Testis (tissue), 2 donors: ENCODE measurements at regions not wholly inside any gene's neighbourhood (a gene's known extent, or its start where the extent isn't known, plus 50 kb on each side); places are given as distances from the start of the nearest gene placed in this dataset.

Experiments used
- POLR2A ChIP-seq: fragments of 450-650 bp; IDR thresholded peaks from one replicate; pipeline ENCODE4 v1.6.1; 2017; ENCODE audit warnings: antibody characterized with exemption, mild to moderate bottlenecking, moderate library complexity
- TF ChIP-seq, protein P1 (sequence below), 3 experiments: fragments of 450-650 bp in 2 of 3; fragments of 200-600 bp in 1 of 3; sonication (generic) in 1 of 3; IDR thresholded peaks; one replicate each; pipeline ENCODE4 v1.5.1; 2016 to 2019; ENCODE audit warnings: antibody characterized with exemption in 3 of 3, mild to moderate bottlenecking in 2 of 3, moderate library complexity in 1 of 3

- TF ChIP-seq, protein P1, sequence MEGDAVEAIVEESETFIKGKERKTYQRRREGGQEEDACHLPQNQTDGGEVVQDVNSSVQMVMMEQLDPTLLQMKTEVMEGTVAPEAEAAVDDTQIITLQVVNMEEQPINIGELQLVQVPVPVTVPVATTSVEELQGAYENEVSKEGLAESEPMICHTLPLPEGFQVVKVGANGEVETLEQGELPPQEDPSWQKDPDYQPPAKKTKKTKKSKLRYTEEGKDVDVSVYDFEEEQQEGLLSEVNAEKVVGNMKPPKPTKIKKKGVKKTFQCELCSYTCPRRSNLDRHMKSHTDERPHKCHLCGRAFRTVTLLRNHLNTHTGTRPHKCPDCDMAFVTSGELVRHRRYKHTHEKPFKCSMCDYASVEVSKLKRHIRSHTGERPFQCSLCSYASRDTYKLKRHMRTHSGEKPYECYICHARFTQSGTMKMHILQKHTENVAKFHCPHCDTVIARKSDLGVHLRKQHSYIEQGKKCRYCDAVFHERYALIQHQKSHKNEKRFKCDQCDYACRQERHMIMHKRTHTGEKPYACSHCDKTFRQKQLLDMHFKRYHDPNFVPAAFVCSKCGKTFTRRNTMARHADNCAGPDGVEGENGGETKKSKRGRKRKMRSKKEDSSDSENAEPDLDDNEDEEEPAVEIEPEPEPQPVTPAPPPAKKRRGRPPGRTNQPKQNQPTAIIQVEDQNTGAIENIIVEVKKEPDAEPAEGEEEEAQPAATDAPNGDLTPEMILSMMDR (IDR thresholded peaks at IDR 0.05), result no peak
- no peak for TF ChIP-seq POLR2A
These were observed 876.9 kb upstream of the FBXO33 start for GRCh38 chr14:40309124-40309523.
